ENCODE measurements at regions not wholly inside any gene's neighbourhood (a gene's known extent, or its start where the extent isn't known, plus 50 kb on each side); places are given as distances from the start of the nearest gene placed in this dataset.

- BruUV-seq (replicated peaks), result no TSS peak
- TF ChIP-seq EZH2phosphoT487 (IDR thresholded peaks at IDR 0.05; ENCODE audit: borderline replicate concordance, low read length) (no peak), EZH2 (IDR thresholded peaks at IDR 0.05; ENCODE audit: low read length, unreplicated experiment) (no peak), CTCF (conservative IDR thresholded peaks at IDR 0.05; ENCODE audit: low read depth, low read length) (no peak)
- H3F3A ChIP-seq (ENCODE audit: low read length, unreplicated experiment), result no peaks in the 10 kb centered on the region
- intact Hi-C loops (cut with micrococcal nuclease), result no loop called here
- H3K4me3 ChIP-seq (ENCODE audit: low read length), result no peak overlapping the region
- H3K36me3 ChIP-seq (ENCODE audit: low read depth, low read length), result no peaks in the 10 kb centered on the region
- H3K79me2 ChIP-seq (ENCODE audit: low read length), result no peaks in the 10 kb centered on the region
- H3K4me1 ChIP-seq (ENCODE audit: insufficient read depth, low read length), result peaks cover 15% of the 10 kb centered on the region
- H3K27ac ChIP-seq (ENCODE audit: low read length), result no peak overlapping the region
- CTCF ChIA-PET, result no interaction called here
- ATAC-seq (no peak), DNase-seq (no peak)
- POLR2A ChIA-PET (ENCODE audit: unreplicated experiment), result interaction anchor here (0.8 kb wide), 1 partner anchor 1950 kb away, joined by 5 read pairs; no protein-coding TSS in a partner anchor
- H3K4me2 ChIP-seq (ENCODE audit: low read length), result no peak overlapping the region
- H2AFZ ChIP-seq (ENCODE audit: low read length), result no peak overlapping the region
- H3K9ac ChIP-seq (ENCODE audit: low read length), result no peak overlapping the region
- no peaks in the 10 kb centered on the region for H3K27me3 ChIP-seq (ENCODE audit: low read length)
- H3K9me2 ChIP-seq (replicated peaks; ENCODE audit: low read length), result 0 out of 2 replicates have a peak, but pooled peaks cover 3% of the 10 kb centered on the region
- no peaks in the 10 kb centered on the region for H3K9me3 ChIP-seq (ENCODE audit: low read length)
- H4K20me1 ChIP-seq (ENCODE audit: low read length), result no peaks in the 10 kb centered on the region
These were observed 159.4 kb downstream of the HS3ST3A1 start for GRCh38 chr17:13442361-13442760.

GRCh38 chr17:13441873-13442272 lies 159.9 kb downstream of the HS3ST3A1 start:
- no peaks in the 10 kb centered on the region for H3K36me3 ChIP-seq (ENCODE audit: low read depth, low read length)
- H3K9me2 ChIP-seq (replicated peaks; ENCODE audit: low read length), result 0 out of 2 replicates have a peak, but pooled peaks cover 3% of the 10 kb centered on the region
- TF ChIP-seq EZH2phosphoT487 (IDR thresholded peaks at IDR 0.05; ENCODE audit: borderline replicate concordance, low read length) (no peak), EZH2 (IDR thresholded peaks at IDR 0.05; ENCODE audit: low read length, unreplicated experiment) (no peak), CTCF (conservative IDR thresholded peaks at IDR 0.05; ENCODE audit: low read depth, low read length) (no peak)
- no peaks in the 10 kb centered on the region for H3K9me3 ChIP-seq (ENCODE audit: low read length)
- H3K79me2 ChIP-seq (ENCODE audit: low read length), result no peaks in the 10 kb centered on the region
- ChIA-PET CTCF (no interaction called here), POLR2A (ENCODE audit: unreplicated experiment) (interaction anchor here (0.8 kb wide), 1 partner anchor 1950 kb away, joined by 5 read pairs; no protein-coding TSS in a partner anchor)
- H4K20me1 ChIP-seq (ENCODE audit: low read length), result no peaks in the 10 kb centered on the region
- H3K4me1 ChIP-seq (ENCODE audit: insufficient read depth, low read length), result peaks cover 15% of the 10 kb centered on the region
- H3K27ac ChIP-seq (ENCODE audit: low read length), result no peak overlapping the region
- no TSS peak for BruUV-seq (replicated peaks)
- intact Hi-C loops (cut with micrococcal nuclease), result no loop called here
- no peaks in the 10 kb centered on the region for H3K27me3 ChIP-seq (ENCODE audit: low read length)
- H3K4me2 ChIP-seq (ENCODE audit: low read length), result no peak overlapping the region
- H3K4me3 ChIP-seq (ENCODE audit: low read length), result no peak overlapping the region
- no peak overlapping the region for H2AFZ ChIP-seq (ENCODE audit: low read length)
- ATAC-seq, result no peak
- no peak overlapping the region for H3K9ac ChIP-seq (ENCODE audit: low read length)
- no peaks in the 10 kb centered on the region for H3F3A ChIP-seq (ENCODE audit: low read length, unreplicated experiment)
- no peak for DNase-seq

- Histone ChIP-seq H3K9me3 (ENCODE audit: low read length) (no peaks in the 10 kb centered on the region), H3K36me3 (ENCODE audit: low read depth, low read length) (no peaks in the 10 kb centered on the region), H3K4me1 (ENCODE audit: insufficient read depth, low read length) (peaks cover 15% of the 10 kb centered on the region), H3K9ac (ENCODE audit: low read length) (no peak overlapping the region), H3K27me3 (ENCODE audit: low read length) (no peaks in the 10 kb centered on the region), H3F3A (ENCODE audit: low read length, unreplicated experiment) (no peaks in the 10 kb centered on the region), H4K20me1 (ENCODE audit: low read length) (no peaks in the 10 kb centered on the region), H3K9me2 (replicated peaks; ENCODE audit: low read length) (no peaks in the 10 kb centered on the region), H2AFZ (ENCODE audit: low read length) (peak overlapping the region; percentile 71), H3K79me2 (ENCODE audit: low read length) (no peaks in the 10 kb centered on the region), H3K4me2 (ENCODE audit: low read length) (peak overlapping the region; percentile 72), H3K4me3 (ENCODE audit: low read length) (peak overlapping the region; percentile 48), H3K27ac (ENCODE audit: low read length) (peak overlapping the region; percentile 35)
- ChIA-PET CTCF (no interaction called here), POLR2A (ENCODE audit: unreplicated experiment) (no interaction called here)
- DNase-seq (peak; percentile 57), ATAC-seq (no peak)
- TF ChIP-seq CTCF (conservative IDR thresholded peaks at IDR 0.05; ENCODE audit: low read depth, low read length), result no peak
- no peak for TF ChIP-seq EZH2 (IDR thresholded peaks at IDR 0.05; ENCODE audit: low read length, unreplicated experiment)
- no peak for TF ChIP-seq EZH2phosphoT487 (IDR thresholded peaks at IDR 0.05; ENCODE audit: borderline replicate concordance, low read length)
- intact Hi-C loops (cut with micrococcal nuclease), result no loop called here
- BruUV-seq (replicated peaks), result no TSS peak
These were observed 163.6 kb downstream of the HS3ST3A1 start for GRCh38 chr17:13437966-13438779.
